Peyer's patch (tissue), 4 donors: ENCODE measurements at regions not wholly inside any gene's neighbourhood (a gene's known extent, or its start where the extent isn't known, plus 50 kb on each side); places are given as distances from the start of the nearest gene placed in this dataset.

ENCODE experiments used
- CTCF ChIP-seq, 6 experiments: fragments of 450-650 bp in 4 of 6; fragments of 200-600 bp in 2 of 6; sonication (generic) in 1 of 6; IDR thresholded peaks; one replicate each; pipeline ENCODE4 v1.5.1; 2017 to 2019; ENCODE audit warnings: antibody characterized with exemption in 6 of 6, mild to moderate bottlenecking in 3 of 6, moderate library complexity in 1 of 6
- POLR2A ChIP-seq, 2 donors: fragments of 450-650 bp; IDR thresholded peaks; one replicate each; pipeline ENCODE4 v1.5.1; 2017; ENCODE audit warnings: antibody characterized with exemption in 2 of 2, mild to moderate bottlenecking in 2 of 2, moderate library complexity in 2 of 2

- no peak for TF ChIP-seq CTCF (IDR thresholded peaks at IDR 0.05)
- TF ChIP-seq POLR2A (IDR thresholded peaks at IDR 0.05), result no peak
Observed at GRCh38 chr1:90344963-90345730, 350.2 kb downstream of the ZNF326 start.
